GM21360 (cell line): ENCODE measurements at regions not wholly inside any gene's neighbourhood (a gene's known extent, or its start where the extent isn't known, plus 50 kb on each side); places are given as distances from the start of the nearest gene placed in this dataset.
"Not testable (repeated sequence)": the region's sequence is repeated elsewhere in the genome, so short reads cannot be mapped to it uniquely, and the experiment has no call there.

Experiments used
- ATAC-seq: cut with Tn5 transposase; IDR thresholded peaks from one replicate; pipeline ENCODE4 v1.9.1; 2021; ENCODE audit warnings: mild to moderate bottlenecking, moderate library complexity; ENCODE audit not compliant: unreplicated experiment

GRCh38 chr1:191306916-191307315, 829.3 kb upstream of the BRINP3 start:
- ATAC-seq = no peak

- no peak for ATAC-seq
Measured at GRCh38 chr1:191320062-191320461, 838.2 kb upstream of the RGS18 start.

- ATAC-seq = no peak
Measured at GRCh38 chr1:191327868-191328267, 830.4 kb upstream of the RGS18 start.

- ATAC-seq = no peak
Measured at GRCh38 chr1:191343816-191344215, 814.4 kb upstream of the RGS18 start.

- no peak for ATAC-seq
Measured at GRCh38 chr1:191346381-191346780, 811.9 kb upstream of the RGS18 start.

- ATAC-seq = no peak
Measured at GRCh38 chr1:191348328-191348727, 809.9 kb upstream of the RGS18 start.

GRCh38 chr1:191350938-191351337, 807.3 kb upstream of the RGS18 start:
- ATAC-seq = no peak

- ATAC-seq = no peak
Measured at GRCh38 chr1:191358724-191359123, 799.5 kb upstream of the RGS18 start.

GRCh38 chr1:191366686-191367085, 791.6 kb upstream of the RGS18 start:
- no peak for ATAC-seq

- no peak for ATAC-seq
Measured at GRCh38 chr1:191368891-191369654, 789.2 kb upstream of the RGS18 start.

GRCh38 chr1:191371626-191372025, 786.6 kb upstream of the RGS18 start:
- ATAC-seq = no peak

- ATAC-seq = no peak
Measured at GRCh38 chr1:191388283-191388682, 770.0 kb upstream of the RGS18 start.

- no peak for ATAC-seq
Measured at GRCh38 chr1:191396622-191397021, 761.6 kb upstream of the RGS18 start.

GRCh38 chr1:191398551-191398950, 759.7 kb upstream of the RGS18 start:
- no peak for ATAC-seq

- ATAC-seq = no peak
Measured at GRCh38 chr1:191405417-191405816, 752.8 kb upstream of the RGS18 start.

GRCh38 chr1:191414981-191415640, 743.2 kb upstream of the RGS18 start:
- no peak for ATAC-seq

GRCh38 chr1:191419842-191420241, 738.4 kb upstream of the RGS18 start:
- ATAC-seq = no peak

GRCh38 chr1:191427593-191427992, 730.7 kb upstream of the RGS18 start:
- no peak for ATAC-seq

- no peak for ATAC-seq
Measured at GRCh38 chr1:191432817-191433216, 725.4 kb upstream of the RGS18 start.

- ATAC-seq = no peak
Measured at GRCh38 chr1:191438979-191439378, 719.3 kb upstream of the RGS18 start.

- ATAC-seq = not testable (repeated sequence)
Measured at GRCh38 chr1:191448279-191448678, 710.0 kb upstream of the RGS18 start.

GRCh38 chr1:191452586-191452985, 705.7 kb upstream of the RGS18 start:
- ATAC-seq = no peak

GRCh38 chr1:191453487-191453886, 704.8 kb upstream of the RGS18 start:
- no peak for ATAC-seq
